ENCODE measurements at regions not wholly inside any gene's neighbourhood (a gene's known extent, or its start where the extent isn't known, plus 50 kb on each side); places are given as distances from the start of the nearest gene placed in this dataset.

DNA sequence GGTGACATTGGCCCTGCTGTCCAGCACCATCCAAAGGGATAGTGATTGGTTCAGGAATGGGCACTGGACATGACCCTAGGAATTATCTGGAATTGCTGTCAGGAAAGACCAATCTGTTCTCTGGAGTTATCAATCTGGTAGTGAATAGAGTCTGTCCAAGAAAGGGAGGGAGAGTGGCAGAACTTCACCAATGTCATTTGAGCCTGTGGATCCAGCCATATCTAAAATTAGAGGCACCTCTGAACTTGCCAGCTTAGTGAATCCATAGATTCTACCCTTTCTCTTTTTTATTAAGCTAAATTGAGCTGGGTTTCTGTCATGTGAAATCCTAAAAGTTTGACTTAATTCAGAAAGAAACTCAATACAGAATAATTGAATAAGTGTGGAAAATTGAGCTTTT lies 93.9 kb downstream of the NKX2-1 start:
- H3K4me3 ChIP-seq (ENCODE audit: control insufficient read depth in 2 of 3, extremely low read depth in 1 of 3, insufficient read depth in 2 of 3, low read depth in 1 of 3, low read length in 3 of 3): no peak overlapping the region
- no peak for FAIRE-seq
- H3K9me1 ChIP-seq (ENCODE audit: control insufficient read depth, extremely low read depth, insufficient read depth, low read length): no peaks in the 10 kb centered on the region

DNA sequence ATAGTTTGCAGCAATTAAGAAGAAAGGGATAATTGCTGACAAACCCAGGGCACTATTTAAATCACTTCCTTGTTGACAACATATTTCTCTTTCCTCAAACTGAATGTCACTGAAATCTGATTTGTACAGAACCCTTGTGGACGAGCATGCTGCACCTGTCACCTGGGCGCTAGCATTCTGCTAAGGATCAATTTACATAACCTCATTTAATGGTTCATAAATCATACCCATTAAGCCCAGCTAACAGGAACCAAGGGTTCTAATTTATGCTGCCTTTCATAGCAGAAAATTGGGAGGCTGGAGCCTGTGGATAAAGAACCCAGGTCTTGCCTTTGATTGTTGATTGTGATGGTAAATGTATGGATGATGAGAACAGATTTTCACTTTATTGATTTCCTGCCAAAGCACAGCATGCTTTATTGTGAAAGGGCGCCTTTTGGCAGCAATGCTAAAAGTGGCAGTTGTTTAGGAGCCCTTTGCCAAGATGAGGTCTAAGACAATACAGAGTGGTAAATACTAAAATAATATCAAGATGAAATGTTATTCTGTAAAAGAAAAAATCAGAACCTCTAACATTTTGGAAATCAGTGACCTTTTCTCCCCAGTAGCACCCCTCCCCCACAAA lies 95.4 kb downstream of the NKX2-1 start:
- Histone ChIP-seq H3K27ac (ENCODE audit: control insufficient read depth, insufficient read depth, low read length) (no peak overlapping the region), H4K20me1 (ENCODE audit: control insufficient read depth, extremely low read depth, insufficient read depth, low read length) (no peaks in the 10 kb centered on the region), H3K9ac (ENCODE audit: control insufficient read depth, extremely low read depth, insufficient read depth, low read length) (no peak overlapping the region), H3K9me1 (ENCODE audit: control insufficient read depth, extremely low read depth, insufficient read depth, low read length) (no peaks in the 10 kb centered on the region), H3K4me3 (ENCODE audit: control insufficient read depth in 2 of 3, extremely low read depth in 1 of 3, insufficient read depth in 2 of 3, low read depth in 1 of 3, low read length in 3 of 3) (no peak overlapping the region), H3K4me2 (ENCODE audit: control insufficient read depth, extremely low read depth, insufficient read depth, low read depth, low read length) (no peak overlapping the region), H3K79me2 (ENCODE audit: control insufficient read depth, insufficient read depth, low read length) (no peaks in the 10 kb centered on the region), H3K27me3 (ENCODE audit: control insufficient read depth, extremely low read depth, insufficient read depth, low read length) (no peaks in the 10 kb centered on the region), H3K36me3 (ENCODE audit: control insufficient read depth in 2 of 2, extremely low read depth in 1 of 2, insufficient read depth in 2 of 2, low read length in 2 of 2) (no peaks in the 10 kb centered on the region), H2AFZ (ENCODE audit: control insufficient read depth, low read length) (no peak overlapping the region), H3K4me1 (ENCODE audit: control insufficient read depth, extremely low read depth, insufficient read depth, low read length) (peaks cover 2% of the 10 kb centered on the region), H3K9me3 (ENCODE audit: control insufficient read depth, low read depth, low read length) (no peaks in the 10 kb centered on the region)
- TF ChIP-seq, protein P1, sequence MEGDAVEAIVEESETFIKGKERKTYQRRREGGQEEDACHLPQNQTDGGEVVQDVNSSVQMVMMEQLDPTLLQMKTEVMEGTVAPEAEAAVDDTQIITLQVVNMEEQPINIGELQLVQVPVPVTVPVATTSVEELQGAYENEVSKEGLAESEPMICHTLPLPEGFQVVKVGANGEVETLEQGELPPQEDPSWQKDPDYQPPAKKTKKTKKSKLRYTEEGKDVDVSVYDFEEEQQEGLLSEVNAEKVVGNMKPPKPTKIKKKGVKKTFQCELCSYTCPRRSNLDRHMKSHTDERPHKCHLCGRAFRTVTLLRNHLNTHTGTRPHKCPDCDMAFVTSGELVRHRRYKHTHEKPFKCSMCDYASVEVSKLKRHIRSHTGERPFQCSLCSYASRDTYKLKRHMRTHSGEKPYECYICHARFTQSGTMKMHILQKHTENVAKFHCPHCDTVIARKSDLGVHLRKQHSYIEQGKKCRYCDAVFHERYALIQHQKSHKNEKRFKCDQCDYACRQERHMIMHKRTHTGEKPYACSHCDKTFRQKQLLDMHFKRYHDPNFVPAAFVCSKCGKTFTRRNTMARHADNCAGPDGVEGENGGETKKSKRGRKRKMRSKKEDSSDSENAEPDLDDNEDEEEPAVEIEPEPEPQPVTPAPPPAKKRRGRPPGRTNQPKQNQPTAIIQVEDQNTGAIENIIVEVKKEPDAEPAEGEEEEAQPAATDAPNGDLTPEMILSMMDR (optimal IDR thresholded peaks at IDR 0.05 in 1 of 3, IDR thresholded peaks at IDR 0.05 in 1 of 3, conservative IDR thresholded peaks at IDR 0.05 in 1 of 3; ENCODE audit: extremely low read depth in 1 of 3, insufficient read depth in 2 of 3, low read length in 3 of 3): no peak
- no peak for TF ChIP-seq EZH2 (IDR thresholded peaks at IDR 0.05; ENCODE audit: low read length)
- FAIRE-seq: no peak
- DNase-seq (ENCODE audit: low read depth, low spot score): no peak
- dilution Hi-C loops (cut with MboI; ENCODE audit: extremely low pct_ligation_motif_present, low sequenced_read_pairs): no loop called here

More for the DNA sequence above, 93.9 kb downstream of the NKX2-1 start:
- TF ChIP-seq EZH2 (IDR thresholded peaks at IDR 0.05; ENCODE audit: low read length): no peak
- TF ChIP-seq, protein P1 (optimal IDR thresholded peaks at IDR 0.05 in 1 of 3, IDR thresholded peaks at IDR 0.05 in 1 of 3, conservative IDR thresholded peaks at IDR 0.05 in 1 of 3; ENCODE audit: extremely low read depth in 1 of 3, insufficient read depth in 2 of 3, low read length in 3 of 3): no peak
- no peaks in the 10 kb centered on the region for H3K79me2 ChIP-seq (ENCODE audit: control insufficient read depth, insufficient read depth, low read length)
- no peaks in the 10 kb centered on the region for H3K27me3 ChIP-seq (ENCODE audit: control insufficient read depth, extremely low read depth, insufficient read depth, low read length)
- dilution Hi-C loops (cut with MboI; ENCODE audit: extremely low pct_ligation_motif_present, low sequenced_read_pairs): no loop called here
- no peaks in the 10 kb centered on the region for H4K20me1 ChIP-seq (ENCODE audit: control insufficient read depth, extremely low read depth, insufficient read depth, low read length)
- no peak overlapping the region for H3K27ac ChIP-seq (ENCODE audit: control insufficient read depth, insufficient read depth, low read length)
- no peak overlapping the region for H3K9ac ChIP-seq (ENCODE audit: control insufficient read depth, extremely low read depth, insufficient read depth, low read length)
- DNase-seq (ENCODE audit: low read depth, low spot score): no peak
- H3K4me1 ChIP-seq (ENCODE audit: control insufficient read depth, extremely low read depth, insufficient read depth, low read length): peaks cover 3% of the 10 kb centered on the region
- no peak overlapping the region for H3K4me2 ChIP-seq (ENCODE audit: control insufficient read depth, extremely low read depth, insufficient read depth, low read depth, low read length)
- no peaks in the 10 kb centered on the region for H3K36me3 ChIP-seq (ENCODE audit: control insufficient read depth in 2 of 2, extremely low read depth in 1 of 2, insufficient read depth in 2 of 2, low read length in 2 of 2)
- H3K9me3 ChIP-seq (ENCODE audit: control insufficient read depth, low read depth, low read length): no peaks in the 10 kb centered on the region
- H2AFZ ChIP-seq (ENCODE audit: control insufficient read depth, low read length): no peak overlapping the region

All from keratinocyte (primary cell).